ENCODE measurements at regions not wholly inside any gene's neighbourhood (a gene's known extent, or its start where the extent isn't known, plus 50 kb on each side); places are given as distances from the start of the nearest gene placed in this dataset.

DNA sequence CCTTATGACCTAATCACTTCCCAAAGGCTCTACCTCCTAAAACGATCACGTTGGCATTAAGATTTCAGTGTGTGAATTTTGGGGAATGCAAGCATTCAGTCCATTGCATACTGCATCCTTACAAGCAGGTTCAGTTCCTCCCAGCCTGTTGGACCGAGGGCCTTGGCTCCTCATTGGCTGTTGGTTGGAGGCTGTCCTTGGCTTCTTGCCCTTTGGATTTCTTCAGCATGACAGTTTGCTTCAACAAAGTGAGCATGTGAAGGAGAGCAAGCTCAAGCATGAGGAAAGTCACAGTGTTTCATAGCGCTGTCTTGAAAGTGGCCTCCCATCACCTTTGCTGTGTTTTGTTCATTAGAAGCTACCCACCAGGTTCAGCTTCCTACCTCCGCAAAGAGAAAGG is 109.5 kb downstream of the GADD45G start (continued):
- TF ChIP-seq RNF2 (IDR thresholded peaks at IDR 0.05; ENCODE audit: borderline replicate concordance, low read depth, low read length, missing control alignments, poor library complexity, severe bottlenecking): no peak

Data from H1 (cell line).